CD14-positive monocyte (primary cell): ENCODE measurements at regions not wholly inside any gene's neighbourhood (a gene's known extent, or its start where the extent isn't known, plus 50 kb on each side); places are given as distances from the start of the nearest gene placed in this dataset.

ENCODE experiments used
- DNase-seq, 3 donors: peaks; one replicate each; pipeline ENCODE4 v3.0.0-alpha.2; 2011 to 2022
- H2AFZ ChIP-seq: 2 replicates; pipeline ENCODE4 v1.6.0; 2012; ENCODE audit warnings: mild to moderate bottlenecking, low read depth, low read length, inconsistent platforms; ENCODE audit not compliant: insufficient read depth, poor library complexity, severe bottlenecking
- H3K27ac ChIP-seq, 2 donors: 1 replicate in 1 of 2; 2 replicates in 1 of 2; pipeline ENCODE4 v1.5.1; 2012 to 2013; ENCODE audit warnings: low read length in 2 of 2, control low read depth in 1 of 2, inconsistent platforms in 1 of 2, low read depth in 1 of 2, mild to moderate bottlenecking in 1 of 2
- H3K27me3 ChIP-seq, 2 donors: one replicate each; pipeline versions ENCODE4 v1.6.0 to v1.6.1; 2011 to 2013; ENCODE audit warnings: low read length in 2 of 2; ENCODE audit not compliant: control insufficient read depth in 2 of 2, insufficient read depth in 2 of 2
- H3K36me3 ChIP-seq, 2 donors: replicated peaks in 1 of 2; 1 replicate in 1 of 2; 2 replicates in 1 of 2; pipeline versions ENCODE4 v1.5.1 to v1.6.1; 2012 to 2013; ENCODE audit warnings: low read length in 2 of 2, control low read depth in 1 of 2, inconsistent platforms in 1 of 2, mild to moderate bottlenecking in 1 of 2; ENCODE audit not compliant: insufficient read depth in 2 of 2, control insufficient read depth in 1 of 2
- H3K4me1 ChIP-seq, 2 donors: 1 replicate in 1 of 2; 2 replicates in 1 of 2; pipeline versions ENCODE4 v1.5.1 to v1.6.1; 2012 to 2013; ENCODE audit warnings: low read length in 2 of 2, control low read depth in 1 of 2, inconsistent platforms in 1 of 2, mild to moderate bottlenecking in 1 of 2, moderate library complexity in 1 of 2; ENCODE audit not compliant: insufficient read depth in 2 of 2, control insufficient read depth in 1 of 2
- H3K4me2 ChIP-seq: replicated peaks from 2 replicates; pipeline ENCODE3; 2012; ENCODE audit warnings: low read length, moderate library complexity, mild to moderate bottlenecking; ENCODE audit not compliant: poor library complexity, severe bottlenecking; ENCODE audit errors: extremely low read depth
- H3K4me3 ChIP-seq, 3 experiments: fragments of 200-600 bp in 1 of 3; sonication (generic) in 1 of 3; replicated peaks in 1 of 3; 1 replicate in 2 of 3; 2 replicates in 1 of 3; pipeline ENCODE4 v1.5.1; 2011 to 2013; ENCODE audit warnings: low read length in 3 of 3, mild to moderate bottlenecking in 3 of 3, control low read depth in 2 of 3, low read depth in 2 of 3, inconsistent platforms in 1 of 3, moderate library complexity in 1 of 3
- H3K79me2 ChIP-seq: 2 replicates; pipeline ENCODE4 v1.6.0; 2012; ENCODE audit warnings: mild to moderate bottlenecking, control low read depth, inconsistent platforms, low read length, moderate library complexity; ENCODE audit not compliant: insufficient read depth
- H3K9ac ChIP-seq: 2 replicates; pipeline ENCODE4 v1.6.0; 2017; ENCODE audit warnings: low read length, mild to moderate bottlenecking; ENCODE audit not compliant: insufficient read depth, poor library complexity, severe bottlenecking
- H3K9me3 ChIP-seq, 2 donors: replicated peaks in 1 of 2; 1 replicate in 1 of 2; 2 replicates in 1 of 2; pipeline versions ENCODE4 v1.5.1 to v1.6.1; 2012 to 2013; ENCODE audit warnings: low read length in 2 of 2, control low read depth in 1 of 2; ENCODE audit not compliant: control insufficient read depth in 1 of 2, insufficient read depth in 1 of 2
- H4K20me1 ChIP-seq: 2 replicates; pipeline ENCODE4 v1.6.0; 2012; ENCODE audit warnings: mild to moderate bottlenecking, low read length, control low read depth, moderate library complexity; ENCODE audit not compliant: insufficient read depth
- H3K27ac Mint-ChIP-seq, 7 donors: one replicate each; pipeline ENCODE4 v1.8.0; 2020; ENCODE audit warnings: mild to moderate bottlenecking in 7 of 7, mixed read lengths in 7 of 7, moderate library complexity in 6 of 7, inconsistent platforms in 2 of 7
- H3K27me3 Mint-ChIP-seq, 3 donors: one replicate each; pipeline ENCODE4 v1.8.0; 2021 to 2022; ENCODE audit warnings: low read depth in 3 of 3, mild to moderate bottlenecking in 3 of 3, mixed read lengths in 3 of 3, moderate library complexity in 3 of 3, inconsistent platforms in 1 of 3
- H3K36me3 Mint-ChIP-seq, 2 donors: one replicate each; pipeline ENCODE4 v1.8.0; 2020; ENCODE audit warnings: mixed read lengths in 2 of 2, inconsistent platforms in 1 of 2, mild to moderate bottlenecking in 1 of 2
- H3K4me1 Mint-ChIP-seq: one replicate; pipeline ENCODE4 v1.8.0; 2020; ENCODE audit warnings: mild to moderate bottlenecking, mixed read lengths
- H3K4me3 Mint-ChIP-seq, 2 donors: one replicate each; pipeline ENCODE4 v1.8.0; 2020; ENCODE audit warnings: mild to moderate bottlenecking in 2 of 2, mixed read lengths in 2 of 2, moderate library complexity in 1 of 2
- H3K9me3 Mint-ChIP-seq, 7 donors: one replicate each; pipeline ENCODE4 v1.8.0; 2020 to 2022; ENCODE audit warnings: mixed read lengths in 7 of 7, mild to moderate bottlenecking in 6 of 7, moderate library complexity in 6 of 7, inconsistent platforms in 2 of 7
- intact Hi-C, 2 donors: fragments of 100-400 bp; cut with micrococcal nuclease; formaldehyde crosslinking; loops; one replicate each; pipeline versions ENCODE4 v1.15.0 to v1.15.1; 2023
- TF ChIP-seq, protein P1 (sequence below): fragments of 200-600 bp; IDR thresholded peaks from one replicate; pipeline ENCODE4 v1.8.0; 2022; ENCODE audit warnings: antibody characterized with exemption, mild to moderate bottlenecking

DNA sequence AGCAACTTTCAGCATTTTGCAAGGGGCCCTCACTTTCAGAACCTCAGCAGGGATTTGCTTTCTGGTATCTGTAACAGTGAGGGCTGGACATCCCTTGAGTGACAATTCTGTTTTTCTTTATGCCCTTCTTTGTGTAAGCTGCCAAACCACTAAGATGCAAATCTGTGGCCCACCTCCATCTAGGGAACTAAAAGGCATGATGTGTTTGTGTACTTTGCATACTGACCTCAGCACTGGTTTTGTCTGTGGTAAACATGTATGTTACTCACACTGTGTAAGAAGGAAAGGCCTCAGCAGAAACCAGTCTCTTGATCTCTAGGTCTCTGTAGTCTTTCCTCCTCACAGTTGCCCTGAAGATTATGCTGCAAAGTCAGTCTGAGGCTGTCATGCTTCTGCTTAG, 396.6 kb upstream of the DYNLRB2 start:
- Histone ChIP-seq H3K36me3 (no peaks in the 10 kb centered on the region), H2AFZ (no peak overlapping the region), H3K4me2 (no peak overlapping the region), H3K4me3 (no peak overlapping the region), H3K9ac (no peak overlapping the region), H3K27me3 (no peaks in the 10 kb centered on the region), H3K27ac (no peak overlapping the region), H4K20me1 (no peaks in the 10 kb centered on the region), H3K9me3 (peaks cover 6 to 12% of the 10 kb centered on the region in 2 donors), H3K4me1 (no peaks in the 10 kb centered on the region), H3K79me2 (no peaks in the 10 kb centered on the region)
- no peak overlapping the region for H3K4me3 Mint-ChIP-seq
- intact Hi-C loops = no loop called here
- no peaks in the 10 kb centered on the region for H3K4me1 Mint-ChIP-seq
- TF ChIP-seq, protein P1, sequence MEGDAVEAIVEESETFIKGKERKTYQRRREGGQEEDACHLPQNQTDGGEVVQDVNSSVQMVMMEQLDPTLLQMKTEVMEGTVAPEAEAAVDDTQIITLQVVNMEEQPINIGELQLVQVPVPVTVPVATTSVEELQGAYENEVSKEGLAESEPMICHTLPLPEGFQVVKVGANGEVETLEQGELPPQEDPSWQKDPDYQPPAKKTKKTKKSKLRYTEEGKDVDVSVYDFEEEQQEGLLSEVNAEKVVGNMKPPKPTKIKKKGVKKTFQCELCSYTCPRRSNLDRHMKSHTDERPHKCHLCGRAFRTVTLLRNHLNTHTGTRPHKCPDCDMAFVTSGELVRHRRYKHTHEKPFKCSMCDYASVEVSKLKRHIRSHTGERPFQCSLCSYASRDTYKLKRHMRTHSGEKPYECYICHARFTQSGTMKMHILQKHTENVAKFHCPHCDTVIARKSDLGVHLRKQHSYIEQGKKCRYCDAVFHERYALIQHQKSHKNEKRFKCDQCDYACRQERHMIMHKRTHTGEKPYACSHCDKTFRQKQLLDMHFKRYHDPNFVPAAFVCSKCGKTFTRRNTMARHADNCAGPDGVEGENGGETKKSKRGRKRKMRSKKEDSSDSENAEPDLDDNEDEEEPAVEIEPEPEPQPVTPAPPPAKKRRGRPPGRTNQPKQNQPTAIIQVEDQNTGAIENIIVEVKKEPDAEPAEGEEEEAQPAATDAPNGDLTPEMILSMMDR = no peak
- no peaks in the 10 kb centered on the region for H3K36me3 Mint-ChIP-seq
- DNase-seq = no peak
- H3K9me3 Mint-ChIP-seq = peaks cover 7 to 33% (median 13%) of the 10 kb centered on the region in 7 donors
- H3K27ac Mint-ChIP-seq = no peak overlapping the region
- no peaks in the 10 kb centered on the region for H3K27me3 Mint-ChIP-seq

- Histone ChIP-seq H3K27me3 (no peaks in the 10 kb centered on the region), H3K4me2 (no peak overlapping the region), H3K79me2 (no peaks in the 10 kb centered on the region), H3K4me1 (no peaks in the 10 kb centered on the region), H3K9me3 (peaks cover 6 to 12% of the 10 kb centered on the region in 2 donors), H3K27ac (no peak overlapping the region), H4K20me1 (no peaks in the 10 kb centered on the region), H3K36me3 (no peaks in the 10 kb centered on the region), H3K4me3 (no peak overlapping the region), H3K9ac (no peak overlapping the region), H2AFZ (no peak overlapping the region)
- no peak for DNase-seq
- TF ChIP-seq, protein P1 = no peak
- H3K9me3 Mint-ChIP-seq = peaks cover 7 to 35% (median 13%) of the 10 kb centered on the region in 7 donors
- no peaks in the 10 kb centered on the region for H3K36me3 Mint-ChIP-seq
- H3K27ac Mint-ChIP-seq = no peak overlapping the region
- intact Hi-C loops = no loop called here
- no peak overlapping the region for H3K4me3 Mint-ChIP-seq
- no peaks in the 10 kb centered on the region for H3K4me1 Mint-ChIP-seq
- no peaks in the 10 kb centered on the region for H3K27me3 Mint-ChIP-seq
Observed at GRCh38 chr16:80142940-80143339, 397.9 kb upstream of the DYNLRB2 start.
